ENCODE measurements at regions not wholly inside any gene's neighbourhood (a gene's known extent, or its start where the extent isn't known, plus 50 kb on each side); places are given as distances from the start of the nearest gene placed in this dataset.

DNA sequence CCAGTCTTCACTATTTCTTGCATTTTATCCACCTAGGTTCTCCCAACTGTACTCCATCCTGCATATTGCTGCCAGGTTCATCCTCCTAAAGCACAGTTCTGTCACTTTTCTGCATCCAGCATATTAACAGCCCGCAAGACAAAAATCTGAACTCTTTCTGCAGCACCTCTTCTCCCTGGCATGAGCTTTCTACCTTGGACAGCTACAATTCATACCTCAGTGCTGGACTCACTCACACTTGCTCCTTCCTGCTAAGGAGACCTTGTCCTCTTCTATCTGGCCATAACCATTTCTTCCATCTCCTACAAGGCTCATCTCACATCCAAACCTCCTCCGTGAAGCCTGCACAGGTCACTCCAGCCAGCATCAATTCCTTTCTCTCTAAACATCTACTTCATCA lies 170.1 kb upstream of the GRIP1 start:
- TF ChIP-seq, protein P1, sequence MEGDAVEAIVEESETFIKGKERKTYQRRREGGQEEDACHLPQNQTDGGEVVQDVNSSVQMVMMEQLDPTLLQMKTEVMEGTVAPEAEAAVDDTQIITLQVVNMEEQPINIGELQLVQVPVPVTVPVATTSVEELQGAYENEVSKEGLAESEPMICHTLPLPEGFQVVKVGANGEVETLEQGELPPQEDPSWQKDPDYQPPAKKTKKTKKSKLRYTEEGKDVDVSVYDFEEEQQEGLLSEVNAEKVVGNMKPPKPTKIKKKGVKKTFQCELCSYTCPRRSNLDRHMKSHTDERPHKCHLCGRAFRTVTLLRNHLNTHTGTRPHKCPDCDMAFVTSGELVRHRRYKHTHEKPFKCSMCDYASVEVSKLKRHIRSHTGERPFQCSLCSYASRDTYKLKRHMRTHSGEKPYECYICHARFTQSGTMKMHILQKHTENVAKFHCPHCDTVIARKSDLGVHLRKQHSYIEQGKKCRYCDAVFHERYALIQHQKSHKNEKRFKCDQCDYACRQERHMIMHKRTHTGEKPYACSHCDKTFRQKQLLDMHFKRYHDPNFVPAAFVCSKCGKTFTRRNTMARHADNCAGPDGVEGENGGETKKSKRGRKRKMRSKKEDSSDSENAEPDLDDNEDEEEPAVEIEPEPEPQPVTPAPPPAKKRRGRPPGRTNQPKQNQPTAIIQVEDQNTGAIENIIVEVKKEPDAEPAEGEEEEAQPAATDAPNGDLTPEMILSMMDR (IDR thresholded peaks at IDR 0.05): no peak
- no peak for TF ChIP-seq POLR2A (IDR thresholded peaks at IDR 0.05)

Data from breast epithelium (tissue), 3 donors.